Stimulated activated CD8-positive, alpha-beta memory T cell treated with anti-CD3 and anti-CD28 coated beads, Interleukin-15, amount 100 ng/mL, for 24 hours (primary cell): ENCODE measurements at regions not wholly inside any gene's neighbourhood (a gene's known extent, or its start where the extent isn't known, plus 50 kb on each side); places are given as distances from the start of the nearest gene placed in this dataset.

Experiments used
- DNase-seq: peaks from one replicate; pipeline ENCODE4 v3.0.0-alpha.2; 2020; ENCODE audit warnings: low read depth

DNA sequence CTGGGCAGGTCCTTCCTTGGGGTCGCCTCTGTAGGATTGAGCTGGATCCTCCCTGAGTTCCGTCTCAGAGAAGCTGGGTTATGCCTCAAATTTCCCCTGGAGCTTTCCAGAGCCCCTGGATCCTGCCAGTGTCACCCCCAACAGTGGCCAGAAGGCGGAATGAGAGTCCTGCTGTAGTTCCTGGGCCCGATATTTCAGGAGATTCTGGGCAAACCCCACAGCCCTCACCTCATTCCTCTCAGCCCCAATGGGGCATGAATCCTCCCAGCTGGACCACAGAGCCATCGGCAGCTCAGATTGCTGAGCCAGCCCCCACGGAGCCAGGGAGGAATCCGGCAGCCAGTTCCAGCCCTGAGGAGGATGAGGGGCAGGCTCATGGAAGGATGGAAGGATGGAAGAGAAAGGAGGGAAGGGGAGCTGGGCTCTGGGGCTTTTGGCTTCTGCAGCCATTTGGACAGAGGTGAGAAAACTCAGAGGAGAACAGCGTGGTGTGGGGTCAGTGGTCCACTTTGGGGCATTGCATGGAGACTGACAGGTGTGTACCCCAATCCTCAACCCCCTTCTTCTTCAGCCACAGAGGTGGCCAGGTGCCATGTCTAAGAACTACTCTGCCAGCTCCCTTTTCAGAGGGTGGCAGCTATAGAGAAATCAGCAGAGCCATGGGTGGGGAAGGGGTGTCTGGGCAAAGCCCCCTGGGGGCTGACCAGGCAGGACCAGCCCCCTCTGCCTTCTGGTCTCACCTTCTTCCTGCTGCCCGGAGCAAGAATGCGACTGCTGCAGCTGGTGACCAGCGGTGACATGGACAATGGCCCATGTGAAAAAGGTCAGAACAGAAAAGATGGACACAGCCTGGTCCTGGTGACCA is 867.6 kb downstream of the TBC1D22A start:
- no peak for DNase-seq

DNA sequence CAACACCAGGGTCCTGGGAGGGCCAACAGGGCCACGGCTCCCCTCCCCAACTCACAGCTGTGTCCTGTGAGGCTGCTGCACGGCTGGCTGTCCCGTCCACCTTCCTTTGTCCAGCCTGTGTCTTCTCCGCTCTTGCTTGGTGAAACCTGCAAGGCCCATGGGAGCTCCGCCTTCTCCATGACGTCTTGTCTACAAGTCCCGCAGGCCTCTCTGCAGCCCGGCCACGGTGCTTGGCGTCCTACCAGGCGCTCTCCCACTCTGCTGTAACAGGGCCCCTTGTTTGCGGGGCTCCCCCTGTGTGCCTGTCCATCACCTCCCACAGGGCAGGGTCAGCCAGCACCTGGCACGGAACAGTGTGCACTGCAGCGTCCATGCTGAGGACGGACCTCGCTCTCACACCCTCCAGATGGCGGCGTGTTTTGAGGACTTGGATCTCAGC is 866.8 kb downstream of the TBC1D22A start:
- DNase-seq: no peak

DNA sequence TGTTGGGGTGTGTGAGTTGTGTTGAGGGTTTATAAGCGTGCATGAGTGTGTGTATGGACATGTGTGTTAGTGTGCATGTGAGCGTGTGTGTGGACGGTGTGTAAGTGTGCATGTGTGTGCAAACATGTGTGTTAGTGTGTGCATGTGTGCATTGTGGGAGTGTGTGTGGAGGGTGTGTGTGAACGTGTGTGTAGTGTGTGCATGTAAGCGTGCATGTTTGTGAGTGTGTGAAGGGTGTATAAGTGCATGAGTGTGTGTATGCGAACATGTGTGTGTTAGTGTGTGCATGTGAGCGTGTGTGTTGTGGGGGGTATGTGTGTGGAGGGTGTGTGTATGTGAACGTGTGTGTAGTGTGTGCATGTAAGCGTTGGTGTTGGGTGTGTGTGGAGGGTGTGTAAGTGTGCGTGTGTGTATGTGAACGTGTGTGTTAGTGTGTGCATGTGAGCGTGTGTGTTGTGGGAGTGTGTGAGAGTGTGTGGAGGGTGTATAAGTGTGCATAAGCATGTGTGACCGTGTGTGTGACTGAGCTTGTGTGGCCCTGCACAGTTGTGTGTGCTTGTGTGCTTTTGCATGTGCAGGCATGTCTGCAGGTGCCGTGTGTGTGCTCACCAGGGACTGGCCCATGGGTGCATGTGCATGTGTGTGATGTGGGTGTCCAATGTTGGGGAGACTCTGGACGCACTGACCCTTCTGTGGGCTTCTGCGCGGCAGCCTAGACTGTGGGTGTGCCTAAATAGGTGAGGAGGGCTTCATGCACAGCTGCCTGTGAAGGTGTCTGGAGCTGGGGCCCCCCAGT is 866.2 kb downstream of the TBC1D22A start:
- DNase-seq: no peak

DNA sequence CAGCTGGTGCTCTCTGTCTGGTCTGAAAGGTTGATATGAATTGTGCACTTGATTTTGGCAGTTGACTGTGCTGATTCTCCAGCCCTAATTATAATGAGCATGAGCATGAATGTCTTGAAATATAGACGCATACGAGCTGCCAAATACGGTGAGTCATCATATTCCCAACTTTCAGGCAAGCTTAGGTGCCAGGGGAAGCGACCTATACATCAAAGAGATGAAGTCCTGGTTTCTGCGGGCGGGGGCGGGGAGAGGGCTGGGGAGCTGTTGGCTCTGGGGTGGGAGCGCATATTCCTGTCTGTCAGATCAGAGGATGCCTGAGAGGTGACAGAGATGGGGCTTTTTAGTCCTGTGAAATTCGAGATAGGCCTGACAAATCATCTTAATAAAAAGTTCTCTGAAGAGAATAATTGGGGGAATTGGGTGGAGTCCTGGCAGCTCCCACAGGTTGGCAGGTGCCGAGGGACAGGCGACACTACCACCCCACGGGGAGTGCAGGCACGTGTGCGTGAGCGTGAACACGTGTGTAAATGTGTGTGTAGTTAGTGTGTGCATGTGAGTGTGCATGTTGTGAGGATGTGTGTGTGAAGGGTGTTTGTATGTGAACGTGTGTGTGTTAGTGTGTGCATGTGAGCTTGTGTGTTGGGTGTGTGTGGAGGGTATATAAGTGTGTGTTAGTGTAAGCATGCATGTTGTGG is 865.3 kb downstream of the TBC1D22A start:
- no peak for DNase-seq

DNA sequence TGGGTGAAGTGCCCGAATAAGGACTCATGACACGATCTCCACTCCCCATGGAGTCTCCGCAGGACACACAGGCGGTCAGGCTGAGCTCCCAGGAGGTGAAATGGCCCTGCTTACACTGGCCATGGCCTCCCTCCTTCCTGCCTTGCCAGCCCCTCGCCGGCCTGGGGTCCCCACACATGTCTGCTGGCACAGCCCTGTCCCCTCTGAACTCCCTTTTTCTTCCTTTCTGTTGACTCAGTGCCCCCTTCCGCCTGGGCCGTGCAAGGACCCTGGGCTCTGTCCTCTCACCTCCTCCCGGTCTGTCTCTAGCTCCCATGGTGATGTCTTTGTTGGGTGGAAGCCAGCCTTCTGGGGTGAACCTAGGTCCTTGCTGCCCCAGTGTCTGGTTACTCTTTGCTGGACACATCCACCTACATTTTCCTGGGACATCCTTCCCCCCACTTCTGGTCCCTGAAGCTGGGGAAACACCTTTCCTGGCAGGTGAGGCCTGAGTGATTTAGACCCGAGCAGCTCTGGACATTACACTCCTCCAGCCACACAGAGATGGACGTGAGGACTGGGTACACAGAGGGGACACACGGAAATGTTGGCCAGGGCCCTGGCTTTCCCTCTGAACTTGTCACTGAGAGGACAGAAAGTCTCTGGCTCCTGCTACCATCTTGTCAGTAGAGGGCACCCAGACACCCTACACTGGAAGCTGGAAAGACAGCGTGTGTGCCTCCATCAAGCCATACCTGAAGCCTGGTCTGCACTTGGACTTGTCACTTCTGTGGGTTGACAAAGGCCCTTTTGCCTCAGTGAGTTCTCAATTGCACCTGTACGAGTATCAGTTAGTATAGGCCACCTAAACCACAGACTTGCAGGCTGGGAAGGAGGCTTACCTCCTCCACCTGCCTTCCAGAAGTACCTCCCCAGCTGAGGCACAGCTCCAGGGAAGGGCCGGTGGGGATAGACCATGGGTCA is 864.3 kb downstream of the TBC1D22A start:
- no peak for DNase-seq

DNA sequence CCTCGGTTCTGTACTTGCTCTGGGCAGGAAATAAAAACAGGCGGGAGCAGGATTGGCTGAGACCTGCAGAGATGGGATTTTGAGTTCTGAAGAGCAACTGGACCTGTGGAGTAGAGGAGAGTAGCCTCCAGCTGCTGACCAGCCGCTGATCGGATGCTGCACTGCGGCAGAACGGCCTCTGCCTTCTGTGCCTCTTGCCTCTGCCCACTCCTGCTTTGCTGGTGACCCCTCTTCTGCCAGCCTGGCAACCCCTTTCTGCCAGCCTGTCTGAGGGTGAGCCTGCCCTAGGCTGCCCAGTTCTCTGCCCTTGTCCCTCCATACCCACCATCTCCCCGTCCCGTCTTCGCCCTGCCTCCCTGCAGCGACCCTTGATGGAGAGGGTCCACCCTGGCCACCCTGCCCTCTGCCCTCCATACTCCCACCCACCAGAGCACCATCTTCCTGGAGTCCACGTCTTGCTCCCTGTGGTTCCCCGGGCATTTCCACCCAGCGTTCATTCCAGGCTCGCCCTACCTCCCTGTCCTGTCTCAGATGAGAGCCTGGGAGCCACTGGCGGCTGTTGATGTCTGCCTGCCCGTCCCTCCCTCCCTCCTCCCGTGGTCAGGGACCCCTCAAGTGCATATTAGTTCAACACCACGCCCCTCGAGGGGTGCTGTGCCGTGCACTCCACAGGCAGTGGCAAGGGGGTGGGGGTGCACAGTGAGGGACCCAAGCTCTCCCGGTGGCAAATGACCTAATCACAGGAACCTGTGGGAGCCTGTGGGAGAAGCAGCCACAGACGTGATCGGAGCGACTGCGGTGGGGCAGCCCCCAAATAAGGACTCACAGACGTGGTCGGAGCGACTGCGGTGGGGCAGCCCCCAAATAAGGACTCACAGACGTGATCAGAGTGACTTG is 863.3 kb downstream of the TBC1D22A start:
- DNase-seq: no peak

DNA sequence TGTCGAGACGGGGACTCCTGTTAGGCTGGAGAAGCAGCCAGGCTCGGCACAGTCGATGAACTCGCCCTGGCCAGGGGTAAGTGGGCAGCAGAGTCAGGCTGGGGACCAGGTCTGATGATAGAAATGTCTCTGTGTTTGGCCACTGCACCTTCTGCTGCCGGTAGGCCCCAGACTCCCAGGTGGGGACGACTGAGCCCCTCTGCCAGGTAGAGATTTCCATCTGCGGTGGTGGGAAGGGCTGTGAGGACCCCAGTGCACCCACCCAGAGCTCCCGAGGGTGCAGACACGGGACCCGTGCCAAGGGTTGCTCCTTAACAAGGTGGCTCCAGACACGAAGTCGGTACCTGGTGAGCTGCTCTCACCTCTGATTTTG is 862.5 kb downstream of the TBC1D22A start:
- DNase-seq: no peak

DNA sequence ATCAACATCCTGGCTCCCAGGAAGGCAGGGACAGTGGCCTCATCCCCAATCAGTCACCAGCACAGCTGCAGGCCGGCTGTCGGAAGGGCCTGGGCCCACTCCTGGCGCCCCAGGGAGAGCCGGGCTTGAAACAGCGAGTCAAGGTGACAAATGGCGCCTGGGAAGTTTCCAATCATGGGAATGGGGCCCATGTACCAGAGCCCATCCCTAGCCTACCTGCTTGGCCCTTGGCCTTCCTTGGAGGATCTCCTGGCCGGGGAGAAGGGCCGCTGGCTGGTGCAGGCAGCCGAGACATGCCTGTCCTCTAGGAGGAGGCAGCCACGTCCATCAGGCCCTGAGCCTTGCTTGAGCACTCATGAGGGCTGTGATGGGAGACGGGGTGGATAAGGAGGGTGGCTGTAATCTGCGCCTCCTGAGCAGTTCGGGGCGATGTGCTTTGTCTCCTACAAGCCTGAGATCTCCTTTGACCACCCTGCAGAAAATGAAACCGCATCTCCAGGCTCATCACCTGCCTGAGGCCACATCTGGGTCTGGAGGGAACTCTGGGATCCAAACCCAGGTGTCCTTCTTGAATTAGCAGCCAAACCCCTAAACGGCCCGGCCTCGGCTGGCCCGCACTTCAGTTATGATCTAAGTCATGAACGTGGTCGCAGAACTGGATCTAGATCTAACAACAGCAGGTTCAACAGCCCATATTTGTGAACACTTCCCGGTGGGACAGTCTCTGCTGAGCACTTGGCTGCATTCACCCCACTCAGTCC is 862.0 kb downstream of the TBC1D22A start:
- no peak for DNase-seq

DNA sequence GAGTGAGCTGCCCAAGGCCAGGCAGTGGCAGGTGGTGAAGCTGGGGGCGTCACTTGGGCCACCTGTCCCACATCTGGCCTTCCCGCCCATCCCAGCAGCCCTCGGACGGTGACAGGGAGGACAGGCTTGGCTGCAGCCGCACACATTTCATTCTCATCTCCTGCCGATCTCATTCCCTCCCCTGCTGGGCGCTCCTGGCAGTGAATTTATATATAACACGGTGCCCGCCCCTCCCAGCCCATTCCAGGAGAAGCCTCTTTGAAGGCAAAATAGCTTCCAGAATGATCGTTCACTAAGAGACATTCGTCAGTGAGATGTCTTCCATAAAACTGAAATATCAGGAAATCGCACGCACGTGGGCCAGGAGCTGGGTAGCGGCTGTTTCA is 861.3 kb downstream of the TBC1D22A start:
- no peak for DNase-seq

DNA sequence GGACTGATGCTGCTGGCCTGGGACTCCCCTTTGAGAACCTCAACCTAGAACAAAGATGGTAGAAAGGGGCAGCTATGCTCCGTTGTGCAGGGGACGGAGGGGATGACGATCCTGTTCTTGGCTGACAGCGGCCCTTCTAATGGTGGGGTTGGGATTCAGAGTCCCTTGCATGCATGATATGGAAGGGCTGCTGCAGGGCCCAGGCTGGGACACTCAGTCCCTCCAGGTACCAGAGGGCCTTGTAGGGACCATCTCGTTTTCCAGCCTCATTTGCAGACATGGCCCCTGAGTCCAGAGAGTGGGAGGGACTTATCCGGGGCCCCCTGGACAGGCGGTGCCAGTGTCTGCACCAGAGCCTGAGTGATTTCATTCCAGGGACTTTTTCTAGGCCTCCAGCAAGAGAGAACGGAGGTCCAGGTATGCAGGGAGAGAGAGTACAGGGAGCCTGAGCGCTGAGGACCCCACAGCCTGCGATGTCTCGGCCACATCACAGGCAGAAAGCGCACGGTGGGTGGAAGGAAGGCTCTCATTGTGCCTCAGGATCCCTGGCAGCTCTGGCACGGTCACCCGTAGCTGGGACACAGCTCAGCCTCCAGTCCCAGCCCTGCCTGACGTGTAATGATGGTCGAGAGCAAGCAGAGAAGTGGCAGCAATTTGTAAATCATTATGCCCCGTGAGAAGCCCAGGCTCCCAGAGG is 860.8 kb downstream of the TBC1D22A start:
- DNase-seq: no peak

DNA sequence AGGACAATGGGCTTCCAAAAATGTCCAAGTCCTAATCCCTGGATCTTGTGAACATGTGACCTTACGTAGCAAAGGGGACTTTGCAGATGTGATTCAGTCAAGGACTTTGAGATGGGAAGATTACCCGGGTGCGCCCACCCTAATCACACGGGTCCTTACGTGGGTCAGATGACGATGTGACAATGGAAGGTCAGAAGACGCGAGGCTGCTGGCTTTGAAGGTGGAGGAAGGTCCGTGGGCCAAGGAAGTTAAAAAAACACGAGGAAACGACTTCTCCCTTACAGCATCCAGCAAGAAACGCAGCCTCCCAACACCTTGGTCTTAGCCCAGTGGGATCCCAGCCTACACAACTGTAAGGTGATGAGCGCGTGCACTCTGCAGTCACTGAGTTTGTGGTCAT is 860.1 kb downstream of the TBC1D22A start:
- DNase-seq: no peak

DNA sequence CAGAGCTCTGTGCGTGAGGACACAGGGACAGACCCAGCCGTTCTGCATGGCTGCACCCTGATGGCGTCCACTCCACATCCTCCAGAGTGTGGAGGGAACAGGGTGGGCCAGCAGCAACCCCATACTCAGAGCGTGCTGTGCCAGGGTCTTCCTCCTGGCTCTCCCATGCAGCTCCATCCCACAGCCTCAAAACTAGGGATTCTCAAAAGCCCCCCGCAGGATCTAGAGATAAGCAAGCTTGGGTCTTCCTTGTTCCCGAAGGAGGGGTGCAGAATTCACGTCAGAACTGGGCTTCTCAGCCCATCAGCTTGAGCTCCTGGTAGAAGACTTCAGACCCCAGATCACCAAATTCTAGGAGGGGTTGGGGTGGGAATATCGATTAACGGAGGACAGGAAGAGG is 858.8 kb downstream of the TBC1D22A start:
- DNase-seq: no peak

DNA sequence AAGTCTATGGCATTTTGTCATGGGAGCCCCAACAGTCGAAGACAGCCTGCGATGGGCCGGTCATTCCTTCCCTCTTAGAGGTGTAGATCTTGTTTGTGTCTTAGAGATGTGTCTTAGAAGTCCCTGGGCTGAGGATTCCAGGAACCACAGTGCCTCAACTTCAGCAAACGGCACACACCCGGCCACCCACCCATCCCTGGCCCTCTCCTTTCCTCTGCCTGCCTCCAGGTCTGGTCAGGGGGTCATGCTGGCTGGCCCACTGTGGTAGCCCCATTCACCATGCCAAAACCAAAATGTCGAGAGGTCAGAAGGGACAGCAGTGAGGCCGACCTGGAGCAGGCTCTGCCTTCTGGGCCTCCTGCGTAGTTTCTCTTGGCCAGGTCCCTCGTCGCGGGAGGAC is 857.9 kb downstream of the TBC1D22A start:
- no peak for DNase-seq

DNA sequence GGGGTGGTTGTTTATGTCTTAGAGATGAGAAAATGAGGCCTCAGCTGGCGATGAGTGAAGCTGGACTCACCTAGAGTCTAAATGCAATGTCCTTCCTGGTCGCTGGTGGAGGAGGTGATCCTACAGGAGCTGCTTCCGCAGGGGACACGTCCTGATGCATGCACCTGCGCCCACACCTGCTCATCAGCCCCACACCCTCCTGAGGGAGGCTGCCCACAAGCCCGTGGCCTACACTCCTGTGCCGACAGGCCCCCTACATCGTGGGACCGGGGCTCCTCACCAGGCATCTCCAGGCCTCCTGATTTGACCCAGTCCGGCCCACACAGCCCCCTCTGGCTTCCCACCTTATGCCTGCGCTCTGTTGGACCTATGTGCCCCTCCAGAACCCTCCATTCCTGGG is 857.2 kb downstream of the TBC1D22A start:
- DNase-seq: no peak

DNA sequence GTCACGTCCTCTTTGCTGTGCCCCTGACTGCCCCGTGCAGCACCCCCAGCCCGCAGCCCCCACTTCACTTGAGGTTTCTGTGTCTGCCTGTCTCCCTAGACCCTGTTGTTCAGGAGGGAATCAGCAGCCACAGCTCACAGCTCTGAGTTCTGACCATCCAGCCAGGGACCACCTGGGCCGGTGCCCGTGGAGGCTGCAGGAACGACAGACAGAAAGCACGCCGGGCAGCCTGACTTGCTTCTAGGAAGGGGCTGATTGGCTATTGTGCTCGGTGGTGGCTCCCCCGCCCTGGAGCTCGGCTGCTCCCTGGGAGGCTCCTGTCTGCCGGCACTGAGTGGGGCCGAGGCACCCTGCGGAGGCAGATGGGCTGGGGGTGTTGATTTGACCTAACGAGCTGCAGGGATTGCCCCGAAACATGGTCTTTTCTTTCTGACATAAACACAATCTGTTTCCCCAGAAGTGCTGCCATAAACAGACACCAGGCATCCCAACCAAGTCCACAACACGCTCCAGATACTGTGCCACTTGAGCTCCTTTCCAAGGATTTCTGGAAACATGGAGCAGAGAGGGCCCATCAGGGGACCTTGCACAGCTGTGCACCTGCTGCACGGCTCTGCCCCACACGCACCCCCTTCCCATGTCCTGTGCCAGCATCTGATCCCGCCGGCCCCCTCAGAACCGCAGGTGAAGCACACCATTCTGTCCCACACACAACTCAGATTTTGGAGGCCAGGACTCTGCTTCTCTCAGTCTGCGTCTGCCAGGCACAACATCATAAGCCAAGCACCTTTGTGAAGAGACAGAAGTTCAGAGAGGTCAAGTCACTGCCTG is 855.9 kb downstream of the TBC1D22A start:
- no peak for DNase-seq

DNA sequence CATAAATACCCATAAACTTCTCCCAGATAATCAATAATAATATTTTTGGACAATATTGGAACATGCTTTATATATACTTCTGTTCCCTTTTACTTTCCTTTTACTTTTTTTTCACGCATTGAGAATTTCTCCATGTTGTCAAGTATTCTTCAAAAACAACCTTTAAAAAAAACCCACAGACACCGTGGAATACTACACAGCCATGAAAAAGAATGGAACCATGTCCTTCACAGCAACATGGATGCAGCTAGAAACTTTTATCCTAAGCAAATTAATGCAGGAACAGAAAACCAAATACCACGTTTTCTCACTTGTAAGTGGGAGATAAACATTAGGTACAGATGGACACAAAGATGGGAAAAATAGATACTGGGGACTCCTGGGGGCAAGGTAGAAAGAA is 854.7 kb downstream of the TBC1D22A start:
- DNase-seq: no peak

DNA sequence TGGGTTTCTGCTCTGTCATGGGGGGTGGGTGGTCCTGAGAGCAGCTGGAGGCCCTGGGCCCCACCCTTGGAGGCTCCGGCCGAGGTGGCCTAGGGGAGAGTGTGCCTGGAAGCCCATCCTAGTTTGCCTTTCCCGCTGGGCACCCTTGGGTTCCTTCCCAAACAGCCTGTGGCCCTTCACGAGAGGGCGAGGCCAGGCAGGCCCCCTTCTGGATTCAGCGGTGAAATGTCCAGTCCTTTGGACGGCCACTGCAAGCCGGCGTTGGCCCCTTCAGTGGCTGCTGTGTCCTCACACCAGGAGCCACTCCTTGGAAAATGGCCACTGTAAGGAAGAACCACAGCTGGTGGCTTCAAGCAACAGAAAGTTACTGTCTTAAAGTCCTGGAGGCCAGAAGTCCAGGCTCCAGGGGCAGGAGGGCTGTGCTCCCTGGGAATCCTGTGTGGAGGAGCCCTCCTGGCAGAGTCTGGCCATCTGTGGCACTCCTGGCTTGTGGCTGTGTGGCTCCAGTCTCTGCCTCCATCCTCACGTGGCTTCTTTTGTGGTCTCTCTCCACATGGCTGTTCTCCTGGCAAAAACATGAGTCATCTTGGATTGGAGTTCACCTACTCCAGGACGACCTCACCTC is 854.1 kb downstream of the TBC1D22A start:
- DNase-seq: no peak

DNA sequence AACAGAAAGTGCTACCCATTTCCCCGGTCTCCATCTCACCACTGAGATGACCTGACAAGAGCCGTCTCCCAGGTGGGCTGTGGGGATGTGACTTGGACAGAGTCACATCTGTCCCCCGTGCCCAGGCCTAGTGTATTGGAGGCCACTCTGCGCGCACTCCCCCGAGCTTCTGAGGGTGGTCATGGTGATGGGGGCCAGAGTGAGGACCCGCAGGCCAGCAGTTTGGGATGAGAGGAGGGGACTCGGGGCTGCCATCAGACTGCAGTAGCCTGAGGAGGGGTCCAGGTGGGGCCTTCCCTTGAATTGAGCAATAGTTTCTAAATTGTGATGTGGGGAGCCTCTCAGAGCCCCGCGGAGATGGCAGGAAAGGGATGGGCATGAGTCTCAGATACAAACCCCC is 852.6 kb downstream of the TBC1D22A start:
- DNase-seq: no peak
